Activated effector memory CD4-positive, alpha-beta T cell treated with Interleukin-2 at 50 U/mL for 16 hours (primary cell): ENCODE measurements at regions not wholly inside any gene's neighbourhood (a gene's known extent, or its start where the extent isn't known, plus 50 kb on each side); places are given as distances from the start of the nearest gene placed in this dataset.

Source experiments
- DNase-seq: peaks from one replicate; pipeline ENCODE4 v3.0.0-alpha.2; 2020

DNA sequence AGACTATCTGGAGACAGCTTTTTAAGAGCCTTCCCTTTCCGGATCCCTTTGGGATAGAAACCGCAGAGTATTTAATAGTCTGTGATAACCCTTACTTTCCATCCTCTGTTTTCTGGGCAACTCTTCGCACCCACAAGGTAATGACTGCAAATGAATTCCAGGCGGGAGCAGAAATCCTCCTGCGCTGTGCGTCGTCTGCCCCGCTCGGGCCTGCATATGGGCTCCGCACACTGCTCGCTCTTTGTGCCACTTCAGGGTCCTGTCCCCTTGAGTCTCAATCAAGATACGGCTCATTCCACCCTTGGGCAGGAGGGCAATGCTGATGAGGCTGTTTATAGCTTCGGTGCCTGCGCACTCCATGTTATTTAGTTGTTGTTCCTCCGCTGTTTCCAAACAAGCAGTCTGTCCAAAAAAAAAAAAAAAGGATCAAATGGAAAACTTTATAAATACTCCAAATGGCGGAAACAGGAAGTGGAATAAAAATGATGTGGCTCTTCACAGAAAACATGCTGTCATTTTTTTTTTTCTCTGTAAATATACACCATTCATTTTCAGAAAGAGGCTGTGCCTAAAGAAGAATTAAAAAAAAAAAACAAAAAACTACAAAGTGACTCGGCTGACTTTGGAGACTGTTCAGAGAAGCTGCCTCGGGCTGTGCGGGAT lies 169.6 kb upstream of the GMDS start:
- no peak for DNase-seq

- DNase-seq = no peak
Observed at GRCh38 chr6:2412731-2413130, 167.3 kb upstream of the GMDS start.

- no peak for DNase-seq
Observed at GRCh38 chr6:2410656-2411380, 165.4 kb upstream of the GMDS start.

GRCh38 chr6:2407525-2407924 lies 162.1 kb upstream of the GMDS start:
- no peak for DNase-seq

GRCh38 chr6:2404211-2404929 lies 159.0 kb upstream of the GMDS start:
- DNase-seq = no peak

DNA sequence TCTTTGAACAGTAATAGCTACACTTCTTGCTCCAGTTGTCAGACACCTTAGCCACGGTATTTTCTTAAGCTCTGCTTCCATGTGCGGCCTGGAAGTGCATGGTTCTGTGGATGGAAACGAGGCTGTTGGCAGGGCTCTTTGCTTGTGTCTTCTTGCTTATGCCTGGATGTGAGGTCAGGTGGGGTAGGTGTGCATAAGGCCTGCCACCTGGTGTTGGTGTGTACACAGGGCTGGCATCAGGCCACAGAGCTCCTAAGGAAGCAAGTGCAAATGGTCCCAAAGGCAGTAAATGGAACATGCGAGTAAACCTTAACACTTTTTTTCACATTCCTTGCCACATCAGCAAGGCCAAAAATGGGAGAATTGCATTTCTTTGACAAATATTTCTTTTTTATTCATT lies 158.1 kb upstream of the GMDS start:
- DNase-seq = no peak

DNA sequence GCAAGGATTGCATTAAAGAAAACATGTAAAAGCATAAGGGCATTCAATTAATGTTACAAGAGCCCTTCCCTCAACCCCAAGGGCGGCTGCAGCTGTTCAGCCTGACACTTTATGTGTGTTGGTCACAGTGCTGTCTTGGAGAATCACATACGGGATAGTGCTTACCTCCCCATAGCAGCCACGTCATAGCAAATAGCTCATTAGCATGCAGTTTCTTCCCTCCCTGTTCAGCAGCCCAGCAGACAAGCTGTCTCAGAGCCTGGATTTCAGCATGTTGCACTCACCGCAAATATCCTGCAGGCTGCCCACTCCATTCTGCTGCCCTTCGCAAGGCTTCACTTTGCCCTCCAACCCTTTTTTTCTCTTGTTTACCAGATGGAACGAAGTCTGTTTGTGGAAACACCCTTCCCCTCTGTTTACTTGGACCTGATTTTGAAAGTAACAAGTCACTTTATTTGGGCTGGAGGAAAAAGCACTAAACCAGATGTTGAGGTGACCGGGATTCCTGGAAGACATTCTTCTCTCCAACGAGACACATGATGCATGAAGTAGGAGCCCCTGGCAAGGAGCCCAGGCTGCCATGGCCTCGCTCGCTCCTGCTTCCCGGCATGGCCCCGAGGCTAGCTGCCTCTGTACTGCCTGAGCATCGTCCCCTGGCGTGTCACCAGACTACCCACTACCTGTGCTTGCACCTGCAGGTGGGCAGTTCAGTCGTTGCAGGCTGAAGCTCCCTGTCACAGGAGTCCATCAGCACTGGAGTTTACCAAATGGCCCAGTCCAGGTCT lies 151.6 kb upstream of the GMDS start:
- no peak for DNase-seq

- no peak for DNase-seq
Observed at GRCh38 chr6:2396042-2396657, 150.7 kb upstream of the GMDS start.

DNA sequence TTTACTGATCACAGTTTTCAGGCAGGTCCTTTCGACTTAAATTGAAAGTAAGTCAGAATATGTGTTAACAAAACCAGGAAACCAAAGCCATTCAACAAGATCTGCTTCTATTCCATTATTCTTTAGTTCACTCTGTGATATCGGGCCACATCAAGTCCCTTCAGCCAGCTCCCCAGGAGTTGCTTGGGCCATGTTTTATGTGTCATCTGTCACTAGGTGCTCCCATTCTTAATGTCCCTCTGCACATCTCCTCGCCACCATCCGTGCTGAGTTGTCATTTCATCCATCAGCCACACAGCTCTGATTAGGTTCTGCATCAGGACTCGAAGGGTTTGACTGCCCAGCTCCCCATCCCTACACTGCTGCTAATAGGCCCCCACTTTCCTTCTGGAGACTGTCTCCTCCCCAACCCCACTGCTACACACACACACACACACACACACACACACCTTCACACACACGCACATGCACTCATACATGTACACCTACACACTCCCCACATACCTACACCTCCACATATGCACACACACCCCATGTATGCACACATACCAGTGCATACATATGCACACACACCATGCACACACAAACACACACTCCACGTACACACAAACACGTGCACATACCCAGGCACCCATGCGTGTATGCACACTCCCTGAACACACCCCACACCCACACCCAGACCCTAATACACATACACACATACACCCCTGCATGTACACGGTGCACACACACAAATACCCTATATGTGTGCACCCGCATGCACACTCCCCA lies 143.3 kb upstream of the GMDS start:
- no peak for DNase-seq

GRCh38 chr6:2387445-2387844 lies 142.0 kb upstream of the GMDS start:
- DNase-seq = no peak

- DNase-seq = no peak
Observed at GRCh38 chr6:2385471-2385983, 140.1 kb upstream of the GMDS start.

DNA sequence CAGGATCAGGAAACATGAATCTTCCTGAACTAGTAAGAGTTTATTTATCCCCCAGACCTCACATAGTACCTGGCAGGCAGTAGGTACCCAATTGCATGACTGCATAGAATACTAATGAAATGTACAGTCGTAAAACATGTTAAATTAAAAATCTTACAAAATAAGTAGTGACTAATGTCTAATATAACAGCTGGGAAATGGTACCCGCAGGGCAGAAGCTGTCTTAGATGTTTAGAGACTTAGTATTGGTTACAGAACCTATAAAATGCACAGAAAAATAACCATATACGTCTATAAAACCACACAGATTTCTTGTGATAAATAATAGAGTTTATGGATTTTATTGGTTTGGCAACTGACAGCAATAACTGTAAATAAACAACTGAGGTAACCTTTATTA lies 139.1 kb upstream of the GMDS start:
- no peak for DNase-seq

DNA sequence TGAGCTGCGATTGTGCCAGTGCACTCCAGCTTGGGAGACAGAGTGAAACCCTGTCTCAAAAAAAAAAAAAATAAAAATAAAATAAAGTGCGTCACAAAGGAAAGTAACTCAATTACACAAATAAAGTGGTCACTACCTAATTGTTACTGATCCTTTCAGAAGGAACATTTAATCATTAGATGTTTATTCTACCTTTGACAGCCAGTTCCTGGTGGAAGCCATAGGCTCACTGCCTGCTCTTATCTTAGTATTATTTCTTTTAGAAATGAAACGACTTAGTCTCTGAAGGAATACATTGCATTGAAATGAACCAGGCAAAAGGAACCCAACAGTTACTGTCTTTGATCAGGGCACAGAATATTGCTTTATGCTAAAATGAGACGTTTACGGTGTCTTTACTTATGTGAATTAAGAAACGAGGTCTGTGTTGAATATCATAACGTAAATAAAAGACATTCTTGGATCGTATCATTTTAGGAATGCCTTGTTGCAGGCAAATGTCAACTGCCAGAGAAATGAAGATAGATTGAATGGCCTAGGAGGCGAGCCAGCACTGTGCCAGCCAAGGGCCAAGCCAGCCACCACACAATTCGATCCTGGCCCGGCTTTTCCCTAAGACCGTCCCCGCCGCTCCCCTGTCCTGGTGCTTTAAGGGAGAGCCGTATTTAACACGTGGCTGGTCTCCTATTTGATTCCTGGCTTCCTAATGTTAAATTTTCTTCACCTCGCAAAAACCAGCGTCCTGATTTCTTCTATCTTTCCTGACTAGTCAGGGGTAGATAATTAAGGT lies 136.7 kb upstream of the GMDS start:
- no peak for DNase-seq

DNA sequence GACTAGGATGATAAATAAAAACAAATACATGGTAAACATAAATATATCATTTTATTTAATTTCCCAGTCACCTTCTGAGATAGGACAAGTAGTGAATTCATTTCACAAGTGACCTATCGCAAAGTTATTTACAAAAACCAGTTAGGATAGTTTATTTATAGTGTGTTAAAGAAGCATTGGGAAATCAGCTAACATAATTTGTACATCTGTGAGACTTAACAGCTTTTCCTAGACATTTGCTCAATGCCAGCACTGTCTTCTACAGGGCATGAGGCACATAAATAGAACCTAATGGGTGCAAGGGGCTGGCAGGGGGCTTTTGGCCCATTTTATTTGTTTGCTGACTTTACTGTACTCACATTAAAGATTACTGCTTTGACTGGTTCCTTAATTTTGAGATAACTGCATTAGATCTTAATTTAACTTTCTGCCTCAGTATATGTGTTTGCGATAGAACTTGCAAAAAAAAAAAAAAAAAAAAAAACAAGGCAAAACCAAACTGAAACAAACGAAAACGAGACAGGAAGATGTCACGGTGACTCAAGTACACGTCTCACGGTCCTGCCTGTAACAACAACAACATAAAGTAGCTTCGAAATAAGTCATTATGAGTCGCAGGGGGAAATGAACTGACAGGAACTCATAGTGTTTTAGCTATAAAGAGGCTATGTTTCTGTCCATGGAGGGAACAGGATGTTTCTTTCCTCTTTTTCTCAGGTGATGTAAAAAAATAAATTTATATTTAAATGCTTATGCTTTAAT lies 133.7 kb upstream of the GMDS start:
- DNase-seq = no peak

DNA sequence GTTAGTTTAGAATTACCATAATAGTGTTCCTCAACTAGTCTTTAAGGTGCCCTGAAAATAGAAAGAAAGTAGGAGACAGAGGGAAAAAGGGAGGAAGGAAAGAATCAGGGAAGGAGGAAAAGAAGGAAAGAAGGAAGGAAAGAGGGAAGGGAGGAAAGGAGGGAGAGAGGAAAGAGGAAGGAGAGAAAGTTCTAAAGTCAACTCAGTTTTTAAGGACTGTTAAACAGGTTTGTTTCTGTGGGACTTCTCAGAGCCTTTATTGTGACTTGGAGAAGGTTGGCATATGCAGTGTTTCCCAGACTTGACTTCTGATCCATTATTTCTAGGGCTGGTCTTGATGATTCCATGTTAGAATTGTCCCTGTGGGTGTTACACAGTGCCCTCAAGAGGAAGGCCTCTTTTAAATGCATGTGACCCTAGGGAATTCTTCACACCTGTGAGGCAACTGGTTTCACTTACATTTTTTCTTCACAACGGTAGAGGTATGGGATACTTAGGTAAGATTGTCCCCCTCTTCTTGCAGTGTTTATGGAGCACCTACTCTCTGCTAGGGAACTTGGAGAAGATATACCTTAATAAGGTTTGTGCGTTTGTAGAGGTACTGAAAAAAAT lies 132.7 kb upstream of the GMDS start:
- no peak for DNase-seq

DNA sequence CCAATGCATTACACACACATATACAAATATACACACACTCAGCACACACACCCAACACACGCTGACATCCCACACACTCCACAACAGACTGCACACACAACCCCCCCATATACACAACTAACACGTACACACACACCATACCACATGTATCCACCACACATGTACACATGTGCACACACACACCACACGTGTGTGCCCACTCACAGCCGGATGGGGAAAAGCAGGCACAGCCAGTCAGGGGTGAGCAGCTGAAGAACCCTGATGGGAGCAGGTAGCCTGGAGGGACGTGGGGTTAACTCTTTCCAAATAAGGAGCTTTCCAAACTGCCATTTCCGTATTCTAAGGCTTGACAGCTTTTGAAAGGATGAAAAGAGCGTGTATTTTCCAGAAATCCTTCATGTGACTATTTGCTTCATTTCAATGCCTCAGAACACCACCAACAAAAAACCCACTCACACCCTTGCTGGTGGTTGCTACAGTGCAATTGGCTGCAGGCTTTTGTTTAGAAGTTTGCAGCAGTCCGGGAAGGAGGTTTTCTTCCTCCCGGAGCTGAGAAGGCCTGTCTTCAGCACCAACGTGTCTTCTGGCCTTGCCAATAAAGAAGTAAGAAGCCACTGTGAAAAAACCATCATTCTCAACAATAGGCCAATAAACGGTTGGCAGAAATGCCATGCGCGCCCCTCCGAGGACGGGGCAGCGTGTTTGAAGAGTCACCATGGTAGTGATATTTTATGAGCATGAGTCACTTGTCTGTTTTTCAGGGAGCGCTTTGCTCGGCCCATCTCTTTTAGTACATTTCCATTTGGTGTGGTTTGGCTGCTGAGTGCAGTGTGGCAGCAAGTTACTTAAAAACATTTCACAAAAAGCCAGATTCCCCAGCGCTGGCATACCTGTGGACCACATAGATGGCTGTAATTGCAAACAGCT lies 131.3 kb upstream of the GMDS start:
- no peak for DNase-seq

- no peak for DNase-seq
Observed at GRCh38 chr6:2375443-2375842, 130.0 kb upstream of the GMDS start.

DNA sequence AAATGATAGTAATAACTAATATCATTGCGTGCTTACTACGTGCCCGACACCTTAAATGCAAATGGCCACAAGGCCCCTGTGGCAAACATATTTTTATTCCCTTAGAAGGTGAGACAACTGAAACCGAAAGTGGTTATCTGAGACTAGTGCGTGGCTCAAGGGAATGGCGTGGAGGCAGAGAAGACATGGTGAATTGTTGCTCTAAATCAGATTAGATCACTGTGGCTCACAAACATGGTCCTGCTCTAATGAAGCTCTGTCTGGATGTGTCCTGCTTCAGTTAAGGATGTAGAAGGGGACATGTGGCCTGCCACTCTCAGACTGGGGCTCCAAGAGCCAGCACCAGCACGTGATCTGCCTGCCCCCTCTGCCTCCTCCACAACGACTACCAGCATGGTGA lies 124.2 kb upstream of the GMDS start:
- no peak for DNase-seq

GRCh38 chr6:2363211-2363610 lies 117.8 kb upstream of the GMDS start:
- DNase-seq = no peak
